GM18520 (cell line): ENCODE measurements at regions not wholly inside any gene's neighbourhood (a gene's known extent, or its start where the extent isn't known, plus 50 kb on each side); places are given as distances from the start of the nearest gene placed in this dataset.

Source experiments
- ATAC-seq: cut with Tn5 transposase; IDR thresholded peaks from one replicate; pipeline ENCODE4 v1.9.1; 2021; ENCODE audit not compliant: unreplicated experiment

DNA sequence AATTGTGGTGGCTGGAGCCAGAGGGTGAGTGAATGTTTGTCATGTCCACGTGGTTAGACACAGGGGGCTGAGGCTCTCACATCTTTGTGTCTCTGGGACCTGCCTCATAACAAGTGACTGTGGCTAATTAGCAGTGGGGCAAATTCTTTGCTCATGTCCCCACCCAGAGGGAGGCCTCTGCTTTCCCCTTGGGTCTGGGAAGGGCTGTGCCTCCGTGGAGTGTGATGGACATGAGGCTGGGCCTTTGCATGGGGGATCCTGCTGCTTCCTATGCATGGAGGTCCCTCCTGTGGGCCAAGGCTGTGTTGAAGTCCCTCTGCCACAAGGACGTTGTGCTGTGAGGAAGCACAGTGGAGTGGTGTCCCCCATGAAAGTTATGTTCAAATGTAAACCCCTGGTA is 327.4 kb upstream of the SHH start:
- no peak for ATAC-seq

DNA sequence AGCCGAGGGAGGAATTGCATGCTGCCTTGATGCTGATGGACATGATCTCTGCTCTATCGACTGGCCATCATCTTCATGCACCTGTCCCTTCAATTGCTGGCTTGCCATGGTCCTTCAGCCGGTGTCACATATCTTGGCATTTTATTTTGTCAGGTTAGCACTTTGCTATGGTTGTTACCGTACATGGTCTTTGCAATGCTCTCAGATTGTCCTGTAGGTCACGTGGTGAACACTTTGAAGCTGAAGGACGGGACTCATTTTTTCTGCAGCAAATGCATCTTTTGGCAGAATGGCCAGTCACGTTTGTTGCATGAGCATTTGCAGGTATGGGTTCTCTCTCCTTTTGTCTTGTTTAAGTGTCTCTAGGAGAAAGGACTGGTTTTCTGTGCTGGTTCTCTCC is 326.8 kb upstream of the SHH start:
- no peak for ATAC-seq

DNA sequence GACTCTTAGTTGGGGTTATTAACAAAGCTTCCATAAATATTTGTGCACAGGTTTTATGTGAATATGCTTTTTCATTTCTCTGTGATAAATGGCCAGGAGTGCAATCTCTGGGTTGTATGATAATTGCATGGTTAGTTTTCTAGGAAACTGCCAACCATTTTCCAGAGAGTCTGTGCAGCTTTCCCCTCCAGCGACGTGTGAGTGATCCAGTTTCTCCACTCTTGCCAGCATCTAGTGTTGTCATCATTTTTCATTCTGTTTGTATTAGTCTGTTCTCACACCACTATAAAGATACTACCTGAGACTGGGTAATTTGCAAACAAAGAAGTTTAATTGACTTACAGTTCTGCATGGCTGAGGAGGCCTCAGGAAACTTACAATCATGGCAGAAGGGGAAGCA is 319.6 kb upstream of the SHH start:
- no peak for ATAC-seq

DNA sequence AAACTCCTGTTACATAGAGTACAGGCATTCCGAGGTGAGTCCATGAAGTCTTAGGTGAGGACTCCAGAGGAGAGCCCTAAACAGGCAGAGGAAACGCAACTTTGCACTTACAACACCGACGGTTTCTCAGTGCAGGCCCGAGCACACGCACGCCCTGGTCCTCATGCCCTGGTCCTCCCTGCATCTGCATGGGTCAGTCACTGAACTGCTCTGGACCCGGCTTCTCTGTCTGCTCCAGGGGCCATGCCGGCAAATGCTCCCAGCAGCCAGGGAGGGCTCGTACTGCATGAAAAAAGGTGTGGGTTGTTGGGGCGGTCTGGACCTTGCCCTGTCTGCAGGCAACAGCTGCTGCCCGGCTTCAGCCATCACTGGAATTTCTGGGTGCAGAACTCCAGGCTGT is 317.3 kb upstream of the SHH start:
- no peak for ATAC-seq

DNA sequence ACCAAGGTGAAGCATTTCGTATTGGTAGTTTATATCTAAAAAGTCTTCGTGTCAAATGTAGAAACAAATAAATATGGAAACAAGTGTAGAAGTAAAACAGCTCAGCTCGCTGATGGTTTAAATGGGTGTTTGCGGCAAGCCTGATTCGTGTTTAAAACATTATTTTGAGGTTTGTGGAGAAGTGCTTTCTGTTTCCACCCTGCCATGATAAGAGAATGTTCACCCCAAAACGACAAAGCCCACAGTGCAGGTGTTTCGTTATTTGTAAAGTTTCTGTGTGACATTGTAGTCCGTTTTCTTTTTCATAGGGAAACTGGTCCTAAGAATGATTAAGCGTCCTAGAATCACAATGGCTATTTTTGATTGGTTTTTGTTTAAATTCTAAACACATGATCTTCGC is 316.2 kb upstream of the SHH start:
- no peak for ATAC-seq

DNA sequence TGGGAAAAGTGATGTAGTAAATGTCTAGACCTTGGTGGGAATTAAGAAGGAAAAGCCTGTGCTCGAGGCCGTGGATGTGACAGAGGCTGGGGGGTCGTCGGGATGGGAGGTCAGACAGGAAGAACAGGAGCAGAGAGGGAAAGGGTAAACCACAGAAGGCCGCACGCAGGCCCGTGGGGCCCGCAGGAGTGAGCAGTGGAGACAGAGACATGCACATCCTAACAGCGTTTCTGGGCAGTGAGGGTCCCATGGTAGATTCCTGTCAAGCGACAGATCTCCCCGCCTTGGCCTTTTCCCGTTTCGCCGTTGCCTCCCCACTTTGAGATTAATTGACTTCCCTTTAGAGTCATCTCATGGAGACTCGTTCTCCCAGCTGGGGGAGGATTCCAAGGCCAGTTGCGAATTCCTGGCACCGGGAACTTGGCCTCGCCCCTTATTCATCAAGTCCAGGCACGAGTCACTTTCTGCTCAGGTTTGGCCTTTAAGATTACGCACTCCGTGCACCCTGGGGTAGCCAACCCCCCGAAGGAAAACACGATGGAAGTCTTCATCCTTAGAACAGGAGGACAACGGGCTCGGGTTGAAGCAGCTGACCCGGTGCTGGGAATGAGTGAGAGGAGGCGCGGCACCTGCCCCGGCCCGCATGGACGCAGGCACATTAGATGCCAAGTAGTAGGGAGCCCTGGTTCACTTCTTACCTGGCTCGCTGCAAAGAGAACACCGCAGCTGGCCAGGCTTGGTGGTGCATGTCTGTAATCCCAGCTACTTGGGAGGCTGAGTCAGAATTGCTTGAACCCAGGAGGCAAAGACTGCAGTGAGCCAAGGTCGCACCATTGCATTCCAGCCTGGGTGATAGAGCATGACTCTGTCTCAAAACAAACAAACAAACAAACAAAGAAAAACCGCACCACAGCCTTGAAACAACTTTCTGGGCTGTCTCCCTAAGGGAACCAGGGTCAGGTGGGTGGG is 315.2 kb upstream of the SHH start:
- no peak for ATAC-seq

DNA sequence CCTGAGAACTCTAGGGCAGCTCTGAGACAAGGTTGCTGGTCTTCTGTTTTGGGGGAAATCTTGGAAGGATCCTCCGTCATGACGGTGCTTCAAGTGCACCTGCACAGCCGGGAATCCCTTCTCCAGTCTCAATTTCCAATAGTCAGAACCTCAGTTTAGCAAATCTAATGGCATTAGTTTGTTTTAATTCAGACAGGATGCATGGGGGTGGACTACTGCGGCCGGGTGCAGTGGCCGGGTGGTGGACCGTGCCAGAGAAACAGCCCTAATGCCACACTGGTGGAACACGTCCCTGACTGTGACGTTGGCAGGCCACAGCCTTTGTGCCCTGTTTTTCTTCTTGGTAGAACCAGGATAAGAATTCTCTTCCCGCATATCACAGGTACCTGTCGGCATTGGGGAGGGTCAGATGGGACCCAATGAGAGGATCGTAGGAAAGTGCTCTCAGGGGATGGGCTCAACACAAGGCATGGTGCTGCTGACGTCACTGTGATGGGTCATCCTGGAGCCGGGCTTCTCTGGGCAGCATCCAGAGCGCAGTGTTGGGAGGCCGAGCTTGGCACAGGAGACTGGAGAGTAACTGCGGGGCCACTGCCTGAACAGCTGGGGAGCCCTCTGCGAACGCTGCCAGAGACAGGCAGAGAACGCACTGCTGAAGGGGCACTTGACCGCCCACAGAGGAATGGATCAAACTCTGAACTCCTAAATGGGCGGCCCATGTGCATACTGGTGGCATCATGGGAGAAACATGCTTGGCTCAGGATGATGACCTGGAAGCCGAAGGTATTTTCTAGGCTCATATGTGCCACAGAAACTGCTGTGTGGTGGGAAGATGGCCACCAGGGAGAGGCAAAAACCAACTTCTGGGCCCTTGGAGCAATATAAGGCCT is 313.8 kb upstream of the SHH start:
- no peak for ATAC-seq

DNA sequence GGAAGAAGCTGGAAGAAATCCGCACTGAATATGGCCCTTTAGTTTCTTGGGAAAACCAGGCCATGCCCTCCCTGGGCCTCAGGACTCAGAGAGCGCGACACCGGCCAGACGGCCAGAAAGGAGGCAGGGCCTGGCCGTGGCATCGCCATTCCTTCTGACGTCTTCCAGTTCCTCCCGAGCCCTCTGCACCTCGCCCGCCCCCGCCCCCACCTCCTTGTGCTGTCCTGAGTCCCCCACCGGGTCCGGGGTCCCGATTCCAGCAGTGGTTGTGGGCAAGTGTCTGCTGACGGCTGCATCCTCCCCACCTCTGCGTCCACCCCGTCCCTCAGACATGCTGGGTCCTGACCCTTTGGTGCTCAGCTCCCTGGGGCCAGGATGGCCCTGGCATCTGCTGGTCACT is 312.1 kb upstream of the SHH start:
- no peak for ATAC-seq

DNA sequence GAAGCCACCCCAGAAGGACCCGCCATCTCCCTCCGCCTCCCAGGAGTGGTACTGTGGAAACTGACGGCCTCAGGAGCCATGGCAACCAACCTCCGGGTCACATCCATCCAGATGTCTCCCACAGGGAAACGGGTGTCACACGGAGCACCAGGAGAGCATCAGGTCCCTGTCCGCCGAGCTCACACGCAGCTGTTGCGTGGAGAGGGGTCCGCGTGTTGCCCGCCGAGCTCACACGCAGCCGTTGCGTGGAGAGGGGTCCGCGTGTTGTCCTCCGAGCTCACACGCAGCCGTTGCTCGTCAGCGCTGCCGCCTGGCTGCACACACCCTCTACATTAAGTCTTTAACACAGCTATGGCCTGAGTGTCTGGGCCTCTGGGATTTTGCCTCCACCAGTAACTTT is 311.1 kb upstream of the SHH start:
- no peak for ATAC-seq

DNA sequence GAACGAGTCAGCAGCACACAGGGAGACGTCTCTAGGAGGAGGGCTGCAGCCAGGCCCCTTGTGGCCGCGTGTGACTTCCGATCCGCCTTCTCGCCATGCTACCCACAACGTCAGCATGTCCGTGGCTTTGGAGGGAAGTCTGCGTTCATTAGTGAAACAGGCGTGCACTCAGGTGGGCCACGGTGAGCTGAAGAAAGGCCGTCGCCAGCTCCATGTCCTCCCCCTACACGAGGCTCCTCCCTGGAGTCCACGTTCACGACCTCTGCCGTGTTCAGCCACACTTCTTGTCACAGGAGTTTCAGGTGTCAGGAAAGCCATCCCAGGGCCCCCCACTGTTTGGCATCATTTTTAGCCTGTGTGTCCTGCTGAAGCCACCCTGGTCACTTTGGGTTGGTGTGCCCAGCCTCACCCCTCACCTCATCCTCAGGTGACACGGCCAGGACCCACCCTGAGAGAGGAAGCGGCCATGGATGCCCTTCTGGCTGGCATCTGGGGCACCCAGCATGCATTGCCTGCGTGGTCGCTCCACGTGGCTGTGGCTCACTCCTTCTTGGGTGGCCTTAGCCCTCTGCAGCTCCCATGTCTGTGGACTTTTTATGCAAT is 310.6 kb upstream of the SHH start:
- no peak for ATAC-seq

DNA sequence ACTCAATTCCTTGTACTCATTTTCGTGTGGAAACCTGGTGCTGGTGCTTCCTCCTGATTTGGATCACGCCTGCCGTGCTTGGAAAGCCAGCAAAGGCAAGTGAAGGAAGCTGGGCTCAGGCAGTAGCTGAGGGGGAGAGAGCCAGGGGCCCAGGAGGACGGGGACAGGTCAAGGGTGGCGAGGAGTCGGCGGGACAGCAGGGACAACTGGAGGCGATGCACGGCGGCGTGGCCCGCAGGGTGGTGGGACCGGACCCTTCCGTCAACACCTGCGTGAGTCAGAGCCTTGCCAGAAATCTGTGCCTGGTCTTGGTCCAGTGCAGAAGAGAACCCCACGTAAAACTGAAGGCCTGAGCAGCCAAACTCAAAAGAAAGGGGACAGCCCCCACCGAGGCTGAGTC is 309.7 kb upstream of the SHH start:
- ATAC-seq, result no peak

DNA sequence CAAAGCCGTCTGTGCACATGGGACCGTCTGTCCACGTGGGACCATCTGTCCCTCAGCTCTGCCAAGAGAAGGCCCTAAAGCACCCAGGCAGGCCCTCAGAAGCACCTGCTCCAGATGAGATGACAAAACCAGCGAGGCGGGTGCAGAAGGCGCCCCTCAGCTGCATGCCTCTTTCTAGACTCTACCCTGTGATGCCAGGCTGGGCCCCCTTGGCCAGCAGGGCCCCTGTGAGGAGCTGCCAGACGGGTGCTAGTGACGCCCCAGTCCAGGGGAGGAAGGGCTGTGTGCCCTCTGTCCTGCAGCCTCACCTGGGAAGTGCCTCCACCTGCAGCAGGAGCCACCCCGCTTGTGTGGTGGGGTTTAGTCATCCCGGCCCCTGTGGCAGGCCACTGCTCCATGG is 309.2 kb upstream of the SHH start:
- no peak for ATAC-seq

DNA sequence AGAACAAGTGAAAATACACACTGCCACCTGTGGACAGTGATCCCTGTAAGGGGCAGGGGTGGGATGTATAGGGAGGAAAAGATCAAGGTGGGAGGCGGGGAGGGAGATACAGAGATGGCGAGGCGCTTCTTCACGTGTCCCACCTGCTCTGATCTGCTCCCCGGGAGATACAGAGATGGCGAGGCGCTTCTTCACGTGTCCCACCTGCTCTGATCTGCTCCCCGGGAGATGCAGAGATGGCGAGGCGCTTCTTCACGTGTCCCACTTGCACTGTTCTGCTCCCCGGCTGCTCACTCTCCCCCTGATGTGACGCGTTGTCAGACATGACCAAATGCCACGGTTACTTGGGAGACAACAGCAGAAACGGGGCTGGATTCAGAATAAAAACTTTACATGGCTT is 308.3 kb upstream of the SHH start:
- no peak for ATAC-seq

DNA sequence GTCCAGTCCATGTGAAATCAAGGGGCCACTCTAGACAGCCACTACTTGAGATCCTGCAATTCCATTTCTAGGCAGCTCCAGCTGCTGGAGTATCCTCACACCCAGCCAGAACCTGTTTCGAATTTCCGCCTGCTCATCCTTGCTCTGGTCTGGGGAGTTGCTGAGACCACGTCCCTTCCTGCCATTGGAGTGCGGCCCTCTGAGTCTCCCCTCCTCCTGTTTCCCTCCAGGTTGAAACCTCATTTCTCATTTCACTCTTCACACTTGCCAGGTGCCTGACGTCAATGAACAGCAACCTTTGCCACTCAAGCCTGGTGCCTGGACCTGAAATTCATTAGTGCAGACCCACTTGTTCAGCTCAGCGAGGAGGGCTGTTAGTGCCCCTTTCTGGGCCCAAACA is 307.5 kb upstream of the SHH start:
- no peak for ATAC-seq

DNA sequence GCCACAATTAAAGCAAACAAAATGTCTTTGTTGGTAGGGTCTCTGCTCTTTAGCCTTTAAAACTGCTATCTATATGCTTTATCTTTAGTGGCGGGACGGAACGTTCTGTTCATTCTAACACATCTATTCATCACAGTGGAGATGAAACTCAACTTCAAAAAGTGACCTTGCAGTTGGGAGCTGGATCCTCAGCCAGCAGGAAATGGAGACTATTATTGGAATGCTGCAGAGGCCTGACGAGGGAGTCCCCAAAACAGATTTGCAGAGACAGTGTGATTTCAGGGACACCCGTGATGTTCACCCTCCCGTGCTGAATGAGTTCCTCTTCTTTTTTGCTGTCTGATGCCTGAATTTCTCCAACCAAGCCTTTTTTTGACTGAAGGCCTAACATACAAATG is 306.0 kb upstream of the SHH start:
- no peak for ATAC-seq

DNA sequence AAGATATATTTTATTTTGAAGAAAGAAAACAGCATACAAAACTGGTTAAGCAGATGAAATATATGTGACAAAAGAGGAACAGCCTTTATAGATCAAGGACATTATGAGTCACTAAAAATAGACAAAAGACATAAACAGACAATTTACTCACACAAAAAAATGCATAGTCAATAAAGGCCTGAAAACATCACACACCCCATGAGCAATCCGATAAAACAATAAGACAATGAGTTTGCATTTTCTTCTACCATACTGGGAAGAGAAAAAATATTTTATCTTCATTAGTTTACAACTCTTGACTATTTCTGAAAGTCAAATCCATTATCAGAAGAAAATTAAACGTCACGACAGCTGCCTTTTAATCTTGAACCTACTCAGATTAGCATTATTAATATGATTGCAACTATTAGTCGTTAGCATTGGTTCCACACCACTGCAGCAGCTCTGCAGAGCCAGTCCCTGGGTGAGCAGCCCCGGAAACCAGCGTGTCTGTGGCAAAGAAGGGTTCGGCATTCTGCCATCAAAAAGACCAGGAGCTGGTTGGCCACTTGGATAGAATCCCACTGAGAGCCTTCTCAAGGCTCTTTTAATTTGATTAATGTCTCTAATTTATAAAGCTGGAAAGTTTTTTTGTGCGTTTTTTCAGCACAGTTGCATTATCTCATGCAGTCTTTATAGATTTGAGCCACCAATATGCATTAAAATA is 305.4 kb upstream of the SHH start:
- ATAC-seq, result no peak

DNA sequence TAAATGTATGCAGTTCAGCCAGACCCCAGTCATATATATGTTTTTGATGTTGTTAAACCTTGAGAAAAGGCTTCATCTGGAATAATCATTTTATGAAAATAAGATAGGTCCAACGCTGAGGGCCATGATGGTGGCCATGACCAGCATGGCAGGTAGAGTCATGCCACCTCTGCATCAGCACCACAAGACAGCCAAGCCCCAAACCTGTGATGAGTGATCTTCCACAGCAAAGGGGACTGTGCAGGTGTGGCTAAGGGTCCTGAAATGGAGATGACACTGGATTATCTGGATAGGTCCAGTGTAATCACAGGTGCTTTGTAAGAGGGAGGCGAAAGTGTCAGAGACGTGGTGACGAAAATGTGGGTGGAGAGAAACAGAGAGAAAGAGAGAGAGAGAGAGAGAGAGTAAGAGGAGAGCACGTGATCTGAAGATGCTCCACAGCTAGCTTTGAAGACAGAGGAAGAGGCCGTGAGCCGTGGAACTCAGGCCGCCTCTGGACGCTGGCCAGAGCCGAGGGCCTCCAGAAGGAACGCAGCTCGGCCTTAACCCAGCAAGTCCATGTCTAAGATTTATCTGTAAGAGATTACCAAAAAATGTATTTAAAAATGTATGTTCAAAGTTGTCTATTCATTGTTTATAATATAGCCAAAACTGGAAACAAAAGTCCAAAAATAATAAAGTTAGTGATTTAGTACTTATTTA is 304.4 kb upstream of the SHH start:
- ATAC-seq, result no peak

DNA sequence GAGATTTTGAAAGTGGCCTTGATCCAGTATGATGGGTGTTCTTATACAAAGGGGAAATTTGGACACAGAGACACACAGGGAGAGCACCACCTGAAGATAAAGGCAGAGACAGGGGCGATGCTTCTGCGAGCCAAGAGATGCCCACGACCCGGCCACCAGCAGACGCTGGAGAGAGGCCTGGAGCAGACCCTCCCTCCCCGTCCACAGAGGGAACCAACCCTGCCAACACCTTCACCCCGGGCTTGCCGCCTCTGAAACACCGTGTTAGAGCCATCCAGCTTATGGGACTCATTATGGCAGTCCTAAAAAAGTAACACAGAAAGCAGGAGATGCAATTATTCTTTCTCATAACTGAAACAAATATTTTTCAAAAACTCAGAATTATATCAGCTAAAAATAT is 303.3 kb upstream of the SHH start:
- no peak for ATAC-seq

DNA sequence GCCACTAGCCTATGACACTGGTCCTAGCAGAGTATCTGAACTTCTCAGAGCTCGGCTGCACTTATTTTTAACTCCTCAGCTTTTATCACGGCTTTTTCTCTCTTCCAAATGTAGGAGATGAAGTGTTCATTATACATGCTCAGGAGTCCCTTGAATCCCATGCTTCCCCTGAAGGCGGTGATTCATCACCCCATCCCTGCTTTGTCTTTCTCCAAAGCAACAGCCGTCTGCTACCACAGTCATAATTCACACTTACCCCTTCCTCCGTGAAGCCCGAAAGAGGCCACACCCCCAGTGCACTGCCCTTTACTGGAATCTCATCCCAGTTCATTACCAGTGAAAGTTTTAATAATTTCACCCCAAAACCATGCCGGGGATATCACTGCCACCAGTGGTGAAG is 301.5 kb upstream of the SHH start:
- ATAC-seq, result no peak

DNA sequence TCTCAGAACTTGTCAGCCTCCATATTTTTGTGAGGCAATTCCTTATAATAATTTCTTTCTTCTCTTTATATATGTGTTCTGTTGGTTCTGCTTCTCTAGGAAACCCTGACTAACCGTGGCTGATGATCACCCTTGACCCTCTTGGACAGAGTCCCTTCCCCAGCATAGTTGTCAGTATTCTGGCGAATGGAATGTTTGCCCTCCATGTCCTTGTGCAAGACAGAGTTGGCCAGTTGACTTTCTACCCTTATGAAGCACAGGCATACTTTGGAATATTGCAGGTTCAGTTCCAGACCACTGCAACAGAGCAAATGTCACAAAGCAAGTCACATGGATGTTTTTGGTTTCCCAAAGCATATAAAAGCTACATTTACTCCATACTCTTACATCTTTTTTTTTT is 297.7 kb upstream of the SHH start:
- ATAC-seq, result no peak

DNA sequence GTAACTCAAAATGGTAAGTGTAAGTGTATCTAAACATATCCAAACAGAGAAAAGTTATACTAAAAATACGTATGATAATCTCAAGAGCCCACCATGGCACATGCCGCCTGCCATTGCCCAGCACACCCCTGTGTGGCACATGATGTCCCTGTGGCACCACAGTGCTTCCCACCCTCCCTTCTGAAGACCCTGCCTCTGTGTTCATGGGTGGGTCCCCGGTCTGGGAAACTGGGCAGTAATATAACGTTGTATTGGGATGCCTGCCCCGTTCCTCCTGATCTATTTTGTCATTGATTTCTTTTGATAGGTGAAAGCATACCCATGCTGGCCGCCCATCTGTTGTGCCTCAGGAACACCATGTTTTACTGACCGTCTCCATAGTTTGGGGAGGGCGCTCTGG is 296.8 kb upstream of the SHH start:
- ATAC-seq, result no peak
